Mesothelial cell of epicardium (in vitro differentiated cells): ENCODE measurements at regions not wholly inside any gene's neighbourhood (a gene's known extent, or its start where the extent isn't known, plus 50 kb on each side); places are given as distances from the start of the nearest gene placed in this dataset.

ENCODE experiments used
- DNase-seq, 2 experiments: peaks; one replicate each; pipeline ENCODE4 v3.0.0; 2021; ENCODE audit warnings: low spot score in 2 of 2; ENCODE audit not compliant: unreplicated experiment in 2 of 2
- H3K27ac Mint-ChIP-seq: 2 replicates; pipeline ENCODE4 v1.8.0; 2021; ENCODE audit warnings: mixed read lengths
- H3K27me3 Mint-ChIP-seq: 2 replicates; pipeline ENCODE4 v1.8.0; 2021; ENCODE audit warnings: low read depth, mixed read lengths
- H3K36me3 Mint-ChIP-seq: 2 replicates; pipeline ENCODE4 v1.8.0; 2021; ENCODE audit warnings: mixed read lengths
- H3K4me1 Mint-ChIP-seq: 2 replicates; pipeline ENCODE4 v1.8.0; 2021; ENCODE audit warnings: mixed read lengths
- H3K4me3 Mint-ChIP-seq: 2 replicates; pipeline ENCODE4 v1.8.0; 2021; ENCODE audit warnings: mild to moderate bottlenecking, moderate library complexity, mixed read lengths
- H3K9me3 Mint-ChIP-seq: 2 replicates; pipeline ENCODE4 v1.8.0; 2021; ENCODE audit warnings: mixed read lengths
- CTCF ChIP-seq: fragments of 200-600 bp; sonication (generic); IDR thresholded peaks from one replicate; pipeline ENCODE4 v1.5.0; 2021; ENCODE audit warnings: antibody characterized with exemption; ENCODE audit not compliant: unreplicated experiment

GRCh38 chr19:16016226-16017137, 59.8 kb upstream of the TPM4 start:
- H3K36me3 Mint-ChIP-seq = peaks cover 3% of the 10 kb centered on the region
- no peak for DNase-seq
- no peaks in the 10 kb centered on the region for H3K4me1 Mint-ChIP-seq
- no peak overlapping the region for H3K27ac Mint-ChIP-seq
- no peak for TF ChIP-seq CTCF
- peaks cover 45% of the 10 kb centered on the region for H3K9me3 Mint-ChIP-seq
- H3K4me3 Mint-ChIP-seq = no peak overlapping the region
- H3K27me3 Mint-ChIP-seq = no peaks in the 10 kb centered on the region

- Mint-ChIP-seq H3K4me3 (no peak overlapping the region), H3K9me3 (peaks cover 43% of the 10 kb centered on the region), H3K4me1 (no peaks in the 10 kb centered on the region), H3K36me3 (peaks cover 1% of the 10 kb centered on the region), H3K27me3 (no peaks in the 10 kb centered on the region), H3K27ac (no peak overlapping the region)
- DNase-seq = no peak
- no peak for TF ChIP-seq CTCF
These were observed 59.2 kb upstream of the TPM4 start for GRCh38 chr19:16017138-16017490.

- H3K27ac Mint-ChIP-seq = no peak overlapping the region
- no peaks in the 10 kb centered on the region for H3K27me3 Mint-ChIP-seq
- TF ChIP-seq CTCF = no peak
- no peak overlapping the region for H3K4me3 Mint-ChIP-seq
- H3K9me3 Mint-ChIP-seq = peaks cover 35% of the 10 kb centered on the region
- no peaks in the 10 kb centered on the region for H3K36me3 Mint-ChIP-seq
- DNase-seq = no peak
- H3K4me1 Mint-ChIP-seq = no peaks in the 10 kb centered on the region
These were observed 58.1 kb upstream of the TPM4 start for GRCh38 chr19:16018106-16018755.

GRCh38 chr19:16018801-16019551, 57.3 kb upstream of the TPM4 start:
- TF ChIP-seq CTCF = no peak
- Mint-ChIP-seq H3K27me3 (no peaks in the 10 kb centered on the region), H3K27ac (no peak overlapping the region), H3K4me1 (no peaks in the 10 kb centered on the region), H3K4me3 (no peak overlapping the region), H3K36me3 (no peaks in the 10 kb centered on the region), H3K9me3 (peaks cover 30% of the 10 kb centered on the region)
- no peak for DNase-seq

- H3K27ac Mint-ChIP-seq = no peak overlapping the region
- no peak overlapping the region for H3K4me3 Mint-ChIP-seq
- H3K36me3 Mint-ChIP-seq = no peaks in the 10 kb centered on the region
- H3K27me3 Mint-ChIP-seq = no peaks in the 10 kb centered on the region
- no peak for DNase-seq
- TF ChIP-seq CTCF = no peak
- peaks cover 21% of the 10 kb centered on the region for H3K9me3 Mint-ChIP-seq
- no peaks in the 10 kb centered on the region for H3K4me1 Mint-ChIP-seq
These were observed 56.4 kb upstream of the TPM4 start for GRCh38 chr19:16019691-16020448.
